B cell (primary cell): ENCODE measurements at regions not wholly inside any gene's neighbourhood (a gene's known extent, or its start where the extent isn't known, plus 50 kb on each side); places are given as distances from the start of the nearest gene placed in this dataset.

ENCODE experiments used
- CTCF ChIP-seq: fragments of 200-600 bp; IDR thresholded peaks from one replicate; pipeline ENCODE4 v1.8.0; 2022; ENCODE audit warnings: antibody characterized with exemption, mild to moderate bottlenecking
- EZH2 ChIP-seq: IDR thresholded peaks from 2 replicates; pipeline ENCODE4 v1.6.1; 2012; ENCODE audit warnings: borderline replicate concordance, low read depth, mild to moderate bottlenecking, moderate library complexity, low read length; ENCODE audit not compliant: insufficient read depth, poor library complexity, severe bottlenecking

- no peak for TF ChIP-seq CTCF
- no peak for TF ChIP-seq EZH2
These were observed 100.0 kb upstream of the PRKG2 start for GRCh38 chr4:81314897-81315470.
